SK-N-SH (cell line): ENCODE measurements at regions not wholly inside any gene's neighbourhood (a gene's known extent, or its start where the extent isn't known, plus 50 kb on each side); places are given as distances from the start of the nearest gene placed in this dataset.

Source experiments
- CTCF ChIA-PET: fragments of 300-600, 350-600 bp; formaldehyde crosslinking; extraction: SDS; loops from one replicate; lab custom pipeline; 2021; lab: Yijun Ruan, JAX
- POLR2A ChIA-PET: fragments of 350-600 bp; sonication (Branson Sonifier 250); formaldehyde crosslinking; extraction: SDS; loops from one replicate; lab custom pipeline; 2020; ENCODE audit warnings: antibody characterized with exemption, inconsistent platforms; lab: Yijun Ruan, JAX
- DNase-seq: peaks from one replicate; pipeline ENCODE4 v3.0.0; 2012
- H2AFZ ChIP-seq: fragments of 200-600 bp; sonication (generic); 2 replicates; pipeline ENCODE4 v1.8.1; 2016; ENCODE audit warnings: antibody characterized with exemption, mild to moderate bottlenecking, low read depth
- H3F3A ChIP-seq: fragments of 200-600 bp; sonication (generic); replicated peaks from 2 replicates; pipeline ENCODE3; 2016; ENCODE audit warnings: antibody characterized with exemption, mild to moderate bottlenecking; ENCODE audit not compliant: insufficient read depth
- H3K27ac ChIP-seq, 2 experiments: fragments of 200-500 bp in 1 of 2; fragments of 200-600 bp in 1 of 2; sonication (Bioruptor generic) in 1 of 2; sonication (generic), shearing (Covaris generic) in 1 of 2; 2 replicates each; pipeline versions ENCODE4 v1.5.1 to v1.6.1; 2014 to 2016; ENCODE audit warnings: low read depth in 2 of 2, inconsistent platforms in 1 of 2, low read length in 1 of 2, mild to moderate bottlenecking in 1 of 2, mixed read lengths in 1 of 2
- H3K27me3 ChIP-seq: fragments of 200-600 bp; sonication (generic), shearing (Covaris generic); 2 replicates; pipeline ENCODE4 v1.6.1; 2016; ENCODE audit warnings: mixed run types; ENCODE audit not compliant: insufficient read depth
- H3K36me3 ChIP-seq, 2 experiments: fragments of 200-500 bp in 1 of 2; fragments of 200-600 bp in 1 of 2; sonication (Bioruptor generic) in 1 of 2; sonication (generic) in 1 of 2; replicated peaks in 1 of 2; 2 replicates each; pipeline versions ENCODE3 to v1.5.1; 2014 to 2016; ENCODE audit warnings: low read length in 1 of 2, mild to moderate bottlenecking in 1 of 2; ENCODE audit not compliant: insufficient read depth in 2 of 2, control insufficient read depth in 1 of 2
- H3K4me1 ChIP-seq, 2 experiments: fragments of 200-500 bp in 1 of 2; fragments of 200-600 bp in 1 of 2; sonication (Bioruptor generic) in 1 of 2; sonication (generic), shearing (Covaris generic) in 1 of 2; 2 replicates each; pipeline versions ENCODE4 v1.5.1 to v1.6.1; 2014 to 2016; ENCODE audit warnings: low read depth in 1 of 2, low read length in 1 of 2, mixed run types in 1 of 2; ENCODE audit not compliant: insufficient read depth in 2 of 2, control insufficient read depth in 1 of 2
- H3K4me2 ChIP-seq: fragments of 200-600 bp; sonication (generic), shearing (Covaris generic); 2 replicates; pipeline ENCODE4 v1.6.1; 2017; ENCODE audit warnings: mixed run types
- H3K4me3 ChIP-seq, 2 experiments: fragments of 200-500 bp in 1 of 2; fragments of 200-600 bp in 1 of 2; sonication (Bioruptor generic) in 1 of 2; sonication (generic), shearing (Covaris generic) in 1 of 2; 2 replicates each; pipeline versions ENCODE4 v1.5.1 to v1.8.1; 2014 to 2016; ENCODE audit warnings: low read depth in 2 of 2, inconsistent platforms in 1 of 2, low read length in 1 of 2, mild to moderate bottlenecking in 1 of 2, mixed read lengths in 1 of 2, moderate library complexity in 1 of 2
- H3K79me2 ChIP-seq: fragments of 200-600 bp; sonication (generic); 2 replicates; pipeline ENCODE4 v1.8.1; 2017; ENCODE audit warnings: mild to moderate bottlenecking; ENCODE audit not compliant: insufficient read depth
- H3K9ac ChIP-seq: fragments of 200-600 bp; sonication (generic); 2 replicates; pipeline ENCODE4 v1.6.1; 2017; ENCODE audit warnings: mixed run types
- H3K9me2 ChIP-seq: fragments of 200-600 bp; sonication (generic); 2 replicates; pipeline ENCODE4 v1.6.1; 2017; ENCODE audit warnings: mixed run types
- H3K9me3 ChIP-seq: fragments of 200-600 bp; sonication (generic); 2 replicates; pipeline ENCODE4 v1.6.1; 2017; ENCODE audit warnings: mixed run types, mild to moderate bottlenecking, moderate library complexity
- H4K20me1 ChIP-seq: fragments of 200-600 bp; sonication (generic); 2 replicates; pipeline ENCODE4 v1.6.1; 2017; ENCODE audit warnings: mild to moderate bottlenecking, mixed run types; ENCODE audit not compliant: insufficient read depth
- FOXM1 ChIP-seq: IDR thresholded peaks from 2 replicates; pipeline ENCODE4 v1.4.0; 2012; ENCODE audit warnings: low read depth, mild to moderate bottlenecking
- GATA2 ChIP-seq: sonication (generic); formaldehyde crosslinking; IDR thresholded peaks from 2 replicates; pipeline ENCODE4 v1.5.0; 2020; ENCODE audit warnings: mild to moderate bottlenecking, missing genetic modification reagents
- NRF1 ChIP-seq: IDR thresholded peaks from 2 replicates; pipeline ENCODE4 v1.6.1; 2012; ENCODE audit warnings: low read depth, mild to moderate bottlenecking, low read length
- RAD21 ChIP-seq: IDR thresholded peaks from 2 replicates; pipeline ENCODE4 v1.6.1; 2012; ENCODE audit warnings: mild to moderate bottlenecking, low read length
- RFX5 ChIP-seq: IDR thresholded peaks from 2 replicates; pipeline ENCODE4 v1.6.1; 2012; ENCODE audit warnings: mild to moderate bottlenecking, improper control_type of control experiment, low read length
- SMC3 ChIP-seq: IDR thresholded peaks from 2 replicates; pipeline ENCODE4 v1.6.1; 2012; ENCODE audit warnings: low read depth, low read length, improper control_type of control experiment
- TCF12 ChIP-seq: IDR thresholded peaks from 2 replicates; pipeline ENCODE4 v1.4.0; 2012
- WGBS: methylation state at CpG from one replicate; pipeline ENCODE4 v1.1.6; 2017; ENCODE audit warnings: low lambda C conversion rate; 5-methylcytosine and 5-hydroxymethylcytosine counted together
- TF ChIP-seq, protein P1 (sequence below): IDR thresholded peaks from 2 replicates; pipeline ENCODE4 v1.4.0; 2012; ENCODE audit warnings: low read depth, borderline replicate concordance
- TF ChIP-seq, protein P2 (sequence below): fragments of 200-600 bp; sonication (generic); IDR thresholded peaks from 2 replicates; pipeline ENCODE4 v1.6.1; 2017; ENCODE audit warnings: antibody characterized with exemption, mild to moderate bottlenecking, moderate library complexity
- TF ChIP-seq, protein P3 (sequence below): IDR thresholded peaks from 2 replicates; pipeline ENCODE4 v1.4.0; 2012; ENCODE audit warnings: low read depth

DNA sequence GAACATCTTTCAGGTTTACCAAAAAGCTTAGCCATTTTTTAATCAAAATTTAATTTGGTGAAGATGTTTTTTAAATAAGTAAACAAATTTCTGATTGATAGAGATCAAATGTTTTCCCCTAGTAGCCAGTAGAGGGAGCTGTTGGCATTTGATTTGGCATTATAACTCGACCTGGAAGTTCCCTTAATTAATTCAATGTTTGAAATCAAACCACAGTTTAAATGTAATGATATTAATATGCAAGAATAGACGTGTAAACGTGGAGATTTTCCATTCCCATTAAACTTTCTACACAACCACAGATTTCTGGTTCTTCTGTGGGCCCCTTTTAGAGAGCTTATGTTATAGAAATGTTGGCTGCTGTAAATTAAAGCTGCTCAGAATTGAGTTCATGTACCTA is 148.1 kb upstream of the MPDZ start:
- Histone ChIP-seq H3K9me3 (no peaks in the 10 kb centered on the region), H3F3A (no peaks in the 10 kb centered on the region), H3K9ac (no peak overlapping the region), H4K20me1 (no peaks in the 10 kb centered on the region), H3K4me2 (no peak overlapping the region), H2AFZ (no peak overlapping the region), H3K4me3 (no peak overlapping the region; a peak in 2 of 4 replicates), H3K79me2 (no peaks in the 10 kb centered on the region), H3K4me1 (no peaks in the 10 kb centered on the region; a peak in 2 of 4 replicates), H3K27ac (peak overlapping the region in 1 of 2 experiments; percentile 34; a peak in 2 of 4 replicates), H3K9me2 (no peaks in the 10 kb centered on the region), H3K36me3 (no peaks in the 10 kb centered on the region), H3K27me3 (no peaks in the 10 kb centered on the region)
- peak; percentile 30 for DNase-seq
- ChIA-PET POLR2A (no interaction called here), CTCF (interaction anchor here (0.6 to 3.9 kb wide), 63 partner anchors 9 to 1707 kb away, joined by 3 to 52 read pairs (median 4); no protein-coding TSS in a partner anchor)
- 3% methylated on average over 3 of the region's 3 CpGs for WGBS
- TF ChIP-seq NRF1 (no peak), TCF12 (0 out of 2 replicates have a peak, but pooled peaks have one; percentile 19), RFX5 (no peak), GATA2 (CRISPR knock-in tag) (0 out of 2 replicates have a peak, but pooled peaks have one; percentile 35), SMC3 (peak; percentile 56), RAD21 (peak; percentile 88), FOXM1 (no peak)
- TF ChIP-seq, protein P1, sequence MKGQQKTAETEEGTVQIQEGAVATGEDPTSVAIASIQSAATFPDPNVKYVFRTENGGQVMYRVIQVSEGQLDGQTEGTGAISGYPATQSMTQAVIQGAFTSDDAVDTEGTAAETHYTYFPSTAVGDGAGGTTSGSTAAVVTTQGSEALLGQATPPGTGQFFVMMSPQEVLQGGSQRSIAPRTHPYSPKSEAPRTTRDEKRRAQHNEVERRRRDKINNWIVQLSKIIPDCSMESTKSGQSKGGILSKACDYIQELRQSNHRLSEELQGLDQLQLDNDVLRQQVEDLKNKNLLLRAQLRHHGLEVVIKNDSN: no peak
- TF ChIP-seq, protein P2, sequence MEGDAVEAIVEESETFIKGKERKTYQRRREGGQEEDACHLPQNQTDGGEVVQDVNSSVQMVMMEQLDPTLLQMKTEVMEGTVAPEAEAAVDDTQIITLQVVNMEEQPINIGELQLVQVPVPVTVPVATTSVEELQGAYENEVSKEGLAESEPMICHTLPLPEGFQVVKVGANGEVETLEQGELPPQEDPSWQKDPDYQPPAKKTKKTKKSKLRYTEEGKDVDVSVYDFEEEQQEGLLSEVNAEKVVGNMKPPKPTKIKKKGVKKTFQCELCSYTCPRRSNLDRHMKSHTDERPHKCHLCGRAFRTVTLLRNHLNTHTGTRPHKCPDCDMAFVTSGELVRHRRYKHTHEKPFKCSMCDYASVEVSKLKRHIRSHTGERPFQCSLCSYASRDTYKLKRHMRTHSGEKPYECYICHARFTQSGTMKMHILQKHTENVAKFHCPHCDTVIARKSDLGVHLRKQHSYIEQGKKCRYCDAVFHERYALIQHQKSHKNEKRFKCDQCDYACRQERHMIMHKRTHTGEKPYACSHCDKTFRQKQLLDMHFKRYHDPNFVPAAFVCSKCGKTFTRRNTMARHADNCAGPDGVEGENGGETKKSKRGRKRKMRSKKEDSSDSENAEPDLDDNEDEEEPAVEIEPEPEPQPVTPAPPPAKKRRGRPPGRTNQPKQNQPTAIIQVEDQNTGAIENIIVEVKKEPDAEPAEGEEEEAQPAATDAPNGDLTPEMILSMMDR: peak; percentile 87

DNA sequence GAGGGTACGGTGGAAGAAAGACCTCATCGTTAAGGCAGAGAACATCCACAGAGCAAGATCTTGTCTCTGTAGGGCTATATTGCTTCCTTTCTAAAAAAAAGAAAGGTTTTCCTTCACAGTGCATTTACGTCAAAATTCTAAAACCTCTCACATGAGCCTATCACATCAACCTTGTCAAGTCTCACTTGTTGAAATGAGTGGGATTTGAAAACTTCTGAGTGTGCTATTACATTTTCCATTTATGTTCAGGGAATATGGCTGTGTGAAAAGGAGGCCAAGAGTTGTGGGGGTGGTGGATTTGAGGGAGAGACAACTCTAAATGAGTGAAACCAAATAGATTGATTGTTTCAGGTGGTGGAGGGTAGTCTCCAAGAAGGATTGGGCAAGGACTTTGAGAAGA is 147.1 kb upstream of the MPDZ start:
- Histone ChIP-seq H3K9me2 (no peaks in the 10 kb centered on the region), H3K79me2 (no peaks in the 10 kb centered on the region), H4K20me1 (no peaks in the 10 kb centered on the region), H3K27ac (no peak overlapping the region), H3F3A (no peaks in the 10 kb centered on the region), H3K4me3 (no peak overlapping the region), H2AFZ (no peak overlapping the region), H3K27me3 (no peaks in the 10 kb centered on the region), H3K36me3 (no peaks in the 10 kb centered on the region), H3K9me3 (no peaks in the 10 kb centered on the region), H3K4me2 (no peak overlapping the region), H3K4me1 (no peaks in the 10 kb centered on the region; a peak in 2 of 4 replicates), H3K9ac (no peak overlapping the region)
- ChIA-PET POLR2A (no interaction called here), CTCF (interaction anchor here (1.1 to 3.9 kb wide), 13 partner anchors 9 to 1235 kb away, joined by 4 to 52 read pairs (median 11); no protein-coding TSS in a partner anchor)
- WGBS: 88% methylated on average over 3 of the region's 3 CpGs
- TF ChIP-seq, protein P3, sequence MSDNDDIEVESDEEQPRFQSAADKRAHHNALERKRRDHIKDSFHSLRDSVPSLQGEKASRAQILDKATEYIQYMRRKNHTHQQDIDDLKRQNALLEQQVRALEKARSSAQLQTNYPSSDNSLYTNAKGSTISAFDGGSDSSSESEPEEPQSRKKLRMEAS: no peak
- no peak for DNase-seq
